ENCODE measurements at regions not wholly inside any gene's neighbourhood (a gene's known extent, or its start where the extent isn't known, plus 50 kb on each side); places are given as distances from the start of the nearest gene placed in this dataset.
"Not testable (repeated sequence)": the region's sequence is repeated elsewhere in the genome, so short reads cannot be mapped to it uniquely, and the experiment has no call there.

DNA sequence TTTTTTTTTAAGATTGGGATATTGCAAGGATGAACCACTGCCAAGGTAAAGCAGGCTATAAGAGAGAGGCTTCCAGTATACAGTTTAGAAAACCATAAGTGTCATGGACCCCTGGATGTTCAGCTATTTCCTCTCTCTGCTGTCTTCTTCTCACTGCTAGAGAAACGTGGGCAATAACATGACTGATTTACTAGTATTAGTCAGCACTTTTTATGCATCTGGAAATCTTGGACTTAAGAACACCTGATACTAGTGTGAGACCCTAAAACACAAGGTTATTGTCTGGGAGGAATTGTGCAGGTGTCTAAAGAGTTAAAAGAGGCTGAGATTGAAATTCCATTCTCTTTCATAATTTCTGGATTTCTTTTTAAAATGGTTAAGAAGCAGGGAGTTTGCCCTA lies 460.6 kb upstream of the MCTP2 start:
- TF ChIP-seq, protein P1, sequence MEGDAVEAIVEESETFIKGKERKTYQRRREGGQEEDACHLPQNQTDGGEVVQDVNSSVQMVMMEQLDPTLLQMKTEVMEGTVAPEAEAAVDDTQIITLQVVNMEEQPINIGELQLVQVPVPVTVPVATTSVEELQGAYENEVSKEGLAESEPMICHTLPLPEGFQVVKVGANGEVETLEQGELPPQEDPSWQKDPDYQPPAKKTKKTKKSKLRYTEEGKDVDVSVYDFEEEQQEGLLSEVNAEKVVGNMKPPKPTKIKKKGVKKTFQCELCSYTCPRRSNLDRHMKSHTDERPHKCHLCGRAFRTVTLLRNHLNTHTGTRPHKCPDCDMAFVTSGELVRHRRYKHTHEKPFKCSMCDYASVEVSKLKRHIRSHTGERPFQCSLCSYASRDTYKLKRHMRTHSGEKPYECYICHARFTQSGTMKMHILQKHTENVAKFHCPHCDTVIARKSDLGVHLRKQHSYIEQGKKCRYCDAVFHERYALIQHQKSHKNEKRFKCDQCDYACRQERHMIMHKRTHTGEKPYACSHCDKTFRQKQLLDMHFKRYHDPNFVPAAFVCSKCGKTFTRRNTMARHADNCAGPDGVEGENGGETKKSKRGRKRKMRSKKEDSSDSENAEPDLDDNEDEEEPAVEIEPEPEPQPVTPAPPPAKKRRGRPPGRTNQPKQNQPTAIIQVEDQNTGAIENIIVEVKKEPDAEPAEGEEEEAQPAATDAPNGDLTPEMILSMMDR (IDR thresholded peaks at IDR 0.05): no peak
- intact Hi-C loops (cut with DNase I): no loop called here
- Histone ChIP-seq H3K27ac (no peak overlapping the region), H3K9ac (ENCODE audit: low read depth in 2 of 2, low read length in 2 of 2) (no peak overlapping the region), H3K36me3 (no peaks in the 10 kb centered on the region), H3K4me3 (no peak overlapping the region), H3K4me1 (no peaks in the 10 kb centered on the region), H3K9me3 (no peaks in the 10 kb centered on the region), H3K27me3 (no peaks in the 10 kb centered on the region)
- no peak for DNase-seq

GRCh38 chr15:93762036-93762435 lies 469.3 kb upstream of the MCTP2 start:
- Histone ChIP-seq H3K9ac (ENCODE audit: low read depth in 2 of 2, low read length in 2 of 2) (no peak overlapping the region), H3K36me3 (no peaks in the 10 kb centered on the region), H3K4me3 (no peak overlapping the region), H3K27me3 (no peaks in the 10 kb centered on the region), H3K9me3 (no peaks in the 10 kb centered on the region), H3K4me1 (no peaks in the 10 kb centered on the region), H3K27ac (no peak overlapping the region)
- TF ChIP-seq, protein P1 (IDR thresholded peaks at IDR 0.05): no peak
- no peak for DNase-seq
- intact Hi-C loops (cut with DNase I): no loop called here

DNA sequence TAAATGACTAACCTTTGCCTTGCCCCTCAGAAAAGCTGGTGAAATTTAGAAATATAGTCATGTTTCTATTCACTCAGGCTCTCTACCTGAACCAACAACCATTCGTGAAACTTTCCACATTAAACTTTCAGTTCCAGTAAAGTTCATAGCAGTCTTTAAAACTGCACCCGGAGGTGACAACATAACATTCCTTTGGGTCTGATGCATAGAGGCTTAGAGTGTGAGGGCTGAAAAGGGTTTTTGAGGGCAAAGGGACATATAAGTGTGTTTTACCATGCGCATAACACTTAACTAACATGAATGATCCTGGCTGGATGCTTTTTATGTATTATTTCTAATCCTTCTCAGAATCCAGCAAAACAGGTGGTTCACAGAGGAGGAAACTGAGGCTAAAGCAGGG lies 471.7 kb upstream of the MCTP2 start:
- intact Hi-C loops (cut with DNase I): no loop called here
- H3K4me1 ChIP-seq: no peaks in the 10 kb centered on the region
- H3K27ac ChIP-seq: no peak overlapping the region
- DNase-seq: no peak
- no peaks in the 10 kb centered on the region for H3K9me3 ChIP-seq
- no peak overlapping the region for H3K9ac ChIP-seq (ENCODE audit: low read depth in 2 of 2, low read length in 2 of 2)
- H3K36me3 ChIP-seq: no peaks in the 10 kb centered on the region
- no peak overlapping the region for H3K4me3 ChIP-seq
- no peaks in the 10 kb centered on the region for H3K27me3 ChIP-seq
- TF ChIP-seq, protein P1 (IDR thresholded peaks at IDR 0.05): no peak

DNA sequence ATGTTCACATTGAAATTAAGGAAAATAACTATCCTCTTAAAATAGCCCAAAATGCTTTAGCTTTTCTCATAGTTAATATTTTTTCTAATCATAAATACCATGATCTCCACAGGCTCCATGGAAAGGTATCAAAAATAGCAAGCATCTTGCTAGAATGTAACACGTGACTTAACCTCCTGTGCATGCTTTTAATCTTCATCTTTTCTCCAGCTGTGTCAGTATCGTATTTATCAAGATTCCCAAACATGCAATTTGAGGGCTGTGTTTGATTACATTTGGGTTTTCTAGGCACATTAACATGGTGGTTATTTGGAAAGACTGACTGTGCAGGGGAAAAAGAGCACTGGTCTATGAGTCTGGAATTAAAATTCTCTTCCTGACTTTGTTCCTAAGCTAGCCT lies 472.5 kb upstream of the MCTP2 start:
- Histone ChIP-seq H3K4me3 (no peak overlapping the region), H3K9ac (ENCODE audit: low read depth in 2 of 2, low read length in 2 of 2) (no peak overlapping the region), H3K36me3 (no peaks in the 10 kb centered on the region), H3K4me1 (no peaks in the 10 kb centered on the region), H3K27ac (no peak overlapping the region), H3K27me3 (no peaks in the 10 kb centered on the region), H3K9me3 (no peaks in the 10 kb centered on the region)
- DNase-seq: no peak
- TF ChIP-seq, protein P1 (IDR thresholded peaks at IDR 0.05): no peak
- intact Hi-C loops (cut with DNase I): no loop called here

- Histone ChIP-seq H3K4me1 (no peaks in the 10 kb centered on the region), H3K9ac (ENCODE audit: low read depth in 2 of 2, low read length in 2 of 2) (no peak overlapping the region), H3K4me3 (no peak overlapping the region), H3K27me3 (no peaks in the 10 kb centered on the region), H3K9me3 (no peaks in the 10 kb centered on the region), H3K36me3 (no peaks in the 10 kb centered on the region), H3K27ac (no peak overlapping the region)
- DNase-seq: no peak
- TF ChIP-seq, protein P1 (IDR thresholded peaks at IDR 0.05): no peak
- intact Hi-C loops (cut with DNase I): no loop called here
Observed at GRCh38 chr15:93748710-93749109, 482.7 kb upstream of the MCTP2 start.

- H3K27ac ChIP-seq; H3K9ac ChIP-seq (ENCODE audit: low read depth in 2 of 2, low read length in 2 of 2); DNase-seq; H3K4me1 ChIP-seq; H3K9me3 ChIP-seq; H3K36me3 ChIP-seq; H3K27me3 ChIP-seq; H3K4me3 ChIP-seq; intact Hi-C loops (cut with DNase I): not testable (repeated sequence)
Observed at GRCh38 chr15:93734976-93735375, 496.4 kb upstream of the MCTP2 start.
